ENCODE measurements at regions not wholly inside any gene's neighbourhood (a gene's known extent, or its start where the extent isn't known, plus 50 kb on each side); places are given as distances from the start of the nearest gene placed in this dataset.

GRCh38 chr1:59179673-59180072 is 117.2 kb upstream of the FGGY start:
- no peaks in the 10 kb centered on the region for H3K27me3 ChIP-seq (ENCODE audit: control insufficient read depth, insufficient read depth, low read length)
- H3K4me1 ChIP-seq (ENCODE audit: control insufficient read depth, insufficient read depth, low read length): peaks cover 13% of the 10 kb centered on the region
- H3K9ac ChIP-seq (ENCODE audit: low read length): no peak overlapping the region
- no peaks in the 10 kb centered on the region for H3K36me3 ChIP-seq (ENCODE audit: control insufficient read depth, insufficient read depth, low read length)
- no peak overlapping the region for H3K4me3 ChIP-seq (ENCODE audit: low read length)
- H3K27ac ChIP-seq (ENCODE audit: low read depth, low read length): peak overlapping the region; percentile 48

- Histone ChIP-seq H3K4me1 (ENCODE audit: control insufficient read depth, insufficient read depth, low read length) (peaks cover 13% of the 10 kb centered on the region), H3K4me3 (ENCODE audit: low read length) (no peak overlapping the region), H3K36me3 (ENCODE audit: control insufficient read depth, insufficient read depth, low read length) (no peaks in the 10 kb centered on the region), H3K27me3 (ENCODE audit: control insufficient read depth, insufficient read depth, low read length) (no peaks in the 10 kb centered on the region), H3K27ac (ENCODE audit: low read depth, low read length) (peak overlapping the region; percentile 48), H3K9ac (ENCODE audit: low read length) (no peak overlapping the region)
Observed at GRCh38 chr1:59180735-59181134, 116.2 kb upstream of the FGGY start.

- Histone ChIP-seq H3K27me3 (ENCODE audit: control insufficient read depth, insufficient read depth, low read length) (no peaks in the 10 kb centered on the region), H3K36me3 (ENCODE audit: control insufficient read depth, insufficient read depth, low read length) (no peaks in the 10 kb centered on the region), H3K4me1 (ENCODE audit: control insufficient read depth, insufficient read depth, low read length) (peaks cover 13% of the 10 kb centered on the region), H3K27ac (ENCODE audit: low read depth, low read length) (no peak overlapping the region), H3K9ac (ENCODE audit: low read length) (no peak overlapping the region), H3K4me3 (ENCODE audit: low read length) (no peak overlapping the region)
Observed at GRCh38 chr1:59183749-59184317, 113.1 kb upstream of the FGGY start.

GRCh38 chr1:59184365-59184905 is 112.5 kb upstream of the FGGY start:
- H3K36me3 ChIP-seq (ENCODE audit: control insufficient read depth, insufficient read depth, low read length): no peaks in the 10 kb centered on the region
- H3K9ac ChIP-seq (ENCODE audit: low read length): no peak overlapping the region
- no peak overlapping the region for H3K27ac ChIP-seq (ENCODE audit: low read depth, low read length)
- peaks cover 13% of the 10 kb centered on the region for H3K4me1 ChIP-seq (ENCODE audit: control insufficient read depth, insufficient read depth, low read length)
- no peak overlapping the region for H3K4me3 ChIP-seq (ENCODE audit: low read length)
- H3K27me3 ChIP-seq (ENCODE audit: control insufficient read depth, insufficient read depth, low read length): no peaks in the 10 kb centered on the region

GRCh38 chr1:59185163-59185860 is 111.6 kb upstream of the FGGY start:
- no peak overlapping the region for H3K4me3 ChIP-seq (ENCODE audit: low read length)

GRCh38 chr1:59186656-59187055 is 110.2 kb upstream of the FGGY start:
- Histone ChIP-seq H3K4me1 (ENCODE audit: control insufficient read depth, insufficient read depth, low read length) (no peaks in the 10 kb centered on the region), H3K4me3 (ENCODE audit: low read length) (no peak overlapping the region), H3K27me3 (ENCODE audit: control insufficient read depth, insufficient read depth, low read length) (no peaks in the 10 kb centered on the region), H3K27ac (ENCODE audit: low read depth, low read length) (no peak overlapping the region), H3K36me3 (ENCODE audit: control insufficient read depth, insufficient read depth, low read length) (no peaks in the 10 kb centered on the region), H3K9ac (ENCODE audit: low read length) (no peak overlapping the region)

More at GRCh38 chr1:59185163-59185860, 111.6 kb upstream of the FGGY start:
- Histone ChIP-seq H3K36me3 (ENCODE audit: control insufficient read depth, insufficient read depth, low read length) (no peaks in the 10 kb centered on the region), H3K27ac (ENCODE audit: low read depth, low read length) (no peak overlapping the region), H3K27me3 (ENCODE audit: control insufficient read depth, insufficient read depth, low read length) (no peaks in the 10 kb centered on the region), H3K9ac (ENCODE audit: low read length) (no peak overlapping the region), H3K4me1 (ENCODE audit: control insufficient read depth, insufficient read depth, low read length) (peaks cover 5% of the 10 kb centered on the region)

GRCh38 chr1:59188413-59189213 is 108.3 kb upstream of the FGGY start:
- H3K4me1 ChIP-seq (ENCODE audit: control insufficient read depth, insufficient read depth, low read length): no peaks in the 10 kb centered on the region

GRCh38 chr1:59193443-59194093 is 103.3 kb upstream of the FGGY start:
- H3K27ac ChIP-seq (ENCODE audit: low read depth, low read length): no peak overlapping the region
- no peak overlapping the region for H3K4me3 ChIP-seq (ENCODE audit: low read length)
- no peaks in the 10 kb centered on the region for H3K4me1 ChIP-seq (ENCODE audit: control insufficient read depth, insufficient read depth, low read length)
- H3K9ac ChIP-seq (ENCODE audit: low read length): no peak overlapping the region
- no peaks in the 10 kb centered on the region for H3K27me3 ChIP-seq (ENCODE audit: control insufficient read depth, insufficient read depth, low read length)
- H3K36me3 ChIP-seq (ENCODE audit: control insufficient read depth, insufficient read depth, low read length): no peaks in the 10 kb centered on the region

More at GRCh38 chr1:59188413-59189213, 108.3 kb upstream of the FGGY start:
- Histone ChIP-seq H3K27ac (ENCODE audit: low read depth, low read length) (no peak overlapping the region), H3K27me3 (ENCODE audit: control insufficient read depth, insufficient read depth, low read length) (no peaks in the 10 kb centered on the region), H3K36me3 (ENCODE audit: control insufficient read depth, insufficient read depth, low read length) (no peaks in the 10 kb centered on the region), H3K9ac (ENCODE audit: low read length) (no peak overlapping the region), H3K4me3 (ENCODE audit: low read length) (no peak overlapping the region)

GRCh38 chr1:59194621-59195020 is 102.3 kb upstream of the FGGY start:
- no peaks in the 10 kb centered on the region for H3K4me1 ChIP-seq (ENCODE audit: control insufficient read depth, insufficient read depth, low read length)
- H3K36me3 ChIP-seq (ENCODE audit: control insufficient read depth, insufficient read depth, low read length): no peaks in the 10 kb centered on the region
- no peaks in the 10 kb centered on the region for H3K27me3 ChIP-seq (ENCODE audit: control insufficient read depth, insufficient read depth, low read length)
- no peak overlapping the region for H3K9ac ChIP-seq (ENCODE audit: low read length)
- H3K4me3 ChIP-seq (ENCODE audit: low read length): no peak overlapping the region
- H3K27ac ChIP-seq (ENCODE audit: low read depth, low read length): no peak overlapping the region

GRCh38 chr1:59195151-59195550 is 101.7 kb upstream of the FGGY start:
- no peak overlapping the region for H3K27ac ChIP-seq (ENCODE audit: low read depth, low read length)
- no peak overlapping the region for H3K4me3 ChIP-seq (ENCODE audit: low read length)
- H3K36me3 ChIP-seq (ENCODE audit: control insufficient read depth, insufficient read depth, low read length): no peaks in the 10 kb centered on the region
- no peaks in the 10 kb centered on the region for H3K4me1 ChIP-seq (ENCODE audit: control insufficient read depth, insufficient read depth, low read length)
- no peak overlapping the region for H3K9ac ChIP-seq (ENCODE audit: low read length)
- no peaks in the 10 kb centered on the region for H3K27me3 ChIP-seq (ENCODE audit: control insufficient read depth, insufficient read depth, low read length)

- H3K4me1 ChIP-seq (ENCODE audit: control insufficient read depth, insufficient read depth, low read length): no peaks in the 10 kb centered on the region
- H3K36me3 ChIP-seq (ENCODE audit: control insufficient read depth, insufficient read depth, low read length): no peaks in the 10 kb centered on the region
- no peak overlapping the region for H3K4me3 ChIP-seq (ENCODE audit: low read length)
- H3K27me3 ChIP-seq (ENCODE audit: control insufficient read depth, insufficient read depth, low read length): no peaks in the 10 kb centered on the region
- H3K9ac ChIP-seq (ENCODE audit: low read length): no peak overlapping the region
- H3K27ac ChIP-seq (ENCODE audit: low read depth, low read length): no peak overlapping the region
Observed at GRCh38 chr1:59198564-59198963, 98.3 kb upstream of the FGGY start.

- Histone ChIP-seq H3K9ac (ENCODE audit: low read length) (no peak overlapping the region), H3K36me3 (ENCODE audit: control insufficient read depth, insufficient read depth, low read length) (no peaks in the 10 kb centered on the region), H3K27me3 (ENCODE audit: control insufficient read depth, insufficient read depth, low read length) (no peaks in the 10 kb centered on the region), H3K4me1 (ENCODE audit: control insufficient read depth, insufficient read depth, low read length) (no peaks in the 10 kb centered on the region), H3K4me3 (ENCODE audit: low read length) (no peak overlapping the region), H3K27ac (ENCODE audit: low read depth, low read length) (no peak overlapping the region)
Observed at GRCh38 chr1:59199147-59199546, 97.7 kb upstream of the FGGY start.
